Neuron (in vitro differentiated cells): ENCODE measurements at regions not wholly inside any gene's neighbourhood (a gene's known extent, or its start where the extent isn't known, plus 50 kb on each side); places are given as distances from the start of the nearest gene placed in this dataset.

Experiments
- H2AFZ ChIP-seq: one replicate; pipeline ENCODE4 v1.6.1; 2013; ENCODE audit warnings: low read depth, mild to moderate bottlenecking, inconsistent platforms, low read length, moderate library complexity
- H3K27me3 ChIP-seq: one replicate; pipeline ENCODE4 v1.6.1; 2013; ENCODE audit warnings: low read length; ENCODE audit not compliant: insufficient read depth
- H3K36me3 ChIP-seq: one replicate; pipeline ENCODE4 v1.6.1; 2013; ENCODE audit warnings: low read length; ENCODE audit not compliant: insufficient read depth
- H3K4me1 ChIP-seq: one replicate; pipeline ENCODE4 v1.6.1; 2013; ENCODE audit warnings: low read length; ENCODE audit not compliant: insufficient read depth
- H3K4me3 ChIP-seq: 2 replicates; pipeline ENCODE4 v1.5.1; 2013; ENCODE audit warnings: mild to moderate bottlenecking, low read length, moderate library complexity
- H3K9me3 ChIP-seq: one replicate; pipeline ENCODE4 v1.6.1; 2013; ENCODE audit warnings: low read length

DNA sequence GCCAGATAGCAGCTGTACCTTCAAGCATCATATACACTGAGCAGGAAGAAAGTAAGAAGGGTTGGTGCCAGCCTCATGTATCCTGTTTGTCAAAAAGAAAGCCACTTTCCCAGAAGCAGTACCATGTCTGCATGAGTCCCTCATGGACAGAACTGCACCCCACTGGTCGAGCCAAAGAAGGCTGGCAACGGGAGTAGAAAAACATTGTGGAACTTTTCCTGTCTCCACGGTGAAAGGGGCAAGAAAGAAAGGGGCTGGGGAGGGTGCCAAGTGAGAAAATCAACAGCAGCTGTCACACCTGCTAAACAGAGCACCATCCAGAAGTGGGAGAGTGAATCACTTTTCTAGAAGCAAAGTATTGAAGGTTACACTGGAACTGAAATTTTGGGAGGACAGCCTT, 621.7 kb downstream of the LMO4 start:
- Histone ChIP-seq H3K27me3 (no peaks in the 10 kb centered on the region), H3K36me3 (no peaks in the 10 kb centered on the region), H3K4me3 (no peak overlapping the region), H3K9me3 (no peaks in the 10 kb centered on the region), H2AFZ (no peak overlapping the region), H3K4me1 (no peaks in the 10 kb centered on the region)

- Histone ChIP-seq H3K36me3 (no peaks in the 10 kb centered on the region), H3K4me3 (no peak overlapping the region), H3K4me1 (no peaks in the 10 kb centered on the region), H3K9me3 (no peaks in the 10 kb centered on the region), H3K27me3 (no peaks in the 10 kb centered on the region), H2AFZ (no peak overlapping the region)
Measured at GRCh38 chr1:87951409-87951808, 622.7 kb downstream of the LMO4 start.

DNA sequence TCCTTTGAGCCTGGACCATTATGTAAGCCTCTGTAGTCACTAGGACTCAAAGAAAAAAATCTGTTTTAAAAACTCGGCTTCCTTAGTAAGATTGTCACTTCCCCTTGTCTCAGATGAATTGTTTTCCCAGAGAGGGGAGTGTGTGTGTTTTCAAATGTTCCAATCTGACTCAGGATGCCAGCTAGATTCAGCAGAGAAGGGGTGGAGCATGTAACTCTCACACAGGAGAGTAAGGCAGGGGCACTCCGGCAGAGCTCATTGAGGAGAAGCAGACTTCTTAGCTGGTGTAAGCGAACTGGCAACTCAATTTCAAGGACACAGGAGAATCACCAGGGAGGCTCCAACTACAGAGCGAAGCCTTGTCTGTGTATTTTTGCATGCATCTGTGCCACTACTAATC, 623.2 kb downstream of the LMO4 start:
- Histone ChIP-seq H3K4me1 (no peaks in the 10 kb centered on the region), H3K36me3 (no peaks in the 10 kb centered on the region), H3K4me3 (no peak overlapping the region), H2AFZ (no peak overlapping the region), H3K9me3 (no peaks in the 10 kb centered on the region), H3K27me3 (no peaks in the 10 kb centered on the region)

- Histone ChIP-seq H3K36me3 (no peaks in the 10 kb centered on the region), H3K9me3 (no peaks in the 10 kb centered on the region), H3K27me3 (no peaks in the 10 kb centered on the region), H2AFZ (no peak overlapping the region), H3K4me3 (no peak overlapping the region), H3K4me1 (no peaks in the 10 kb centered on the region)
Measured at GRCh38 chr1:87953121-87953520, 624.4 kb downstream of the LMO4 start.

- Histone ChIP-seq H2AFZ (no peak overlapping the region), H3K27me3 (no peaks in the 10 kb centered on the region), H3K4me1 (no peaks in the 10 kb centered on the region), H3K9me3 (no peaks in the 10 kb centered on the region), H3K4me3 (no peak overlapping the region), H3K36me3 (no peaks in the 10 kb centered on the region)
Measured at GRCh38 chr1:87953732-87954344, 625.2 kb downstream of the LMO4 start.

- Histone ChIP-seq H3K4me3 (no peak overlapping the region), H2AFZ (no peak overlapping the region), H3K4me1 (no peaks in the 10 kb centered on the region)
Measured at GRCh38 chr1:87955038-87955437, 626.4 kb downstream of the LMO4 start.

DNA sequence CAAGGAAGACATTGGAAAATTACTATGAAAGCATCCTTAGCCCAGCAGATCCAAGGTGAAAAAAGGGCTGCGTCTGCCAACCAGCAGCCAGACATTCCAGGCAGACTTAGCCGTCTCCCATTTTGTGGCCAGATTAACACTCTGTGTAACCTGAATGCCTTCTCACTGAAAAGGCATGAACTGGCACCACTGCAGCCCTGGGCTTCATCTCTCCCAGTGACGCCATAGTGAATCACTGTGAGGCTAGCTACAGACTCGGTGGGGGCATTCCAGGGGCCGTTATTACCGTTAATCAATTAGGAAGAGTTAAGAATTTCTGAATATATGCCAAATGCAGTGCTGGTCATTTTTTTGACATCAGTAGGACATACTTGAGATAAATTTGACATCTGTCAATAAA, 627.4 kb downstream of the LMO4 start:
- Histone ChIP-seq H3K9me3 (no peaks in the 10 kb centered on the region), H3K4me3 (no peak overlapping the region), H3K4me1 (no peaks in the 10 kb centered on the region), H2AFZ (no peak overlapping the region), H3K27me3 (no peaks in the 10 kb centered on the region), H3K36me3 (no peaks in the 10 kb centered on the region)

More at GRCh38 chr1:87955038-87955437, 626.4 kb downstream of the LMO4 start:
- Histone ChIP-seq H3K27me3 (no peaks in the 10 kb centered on the region), H3K36me3 (no peaks in the 10 kb centered on the region), H3K9me3 (no peaks in the 10 kb centered on the region)

- Histone ChIP-seq H2AFZ (no peak overlapping the region), H3K36me3 (no peaks in the 10 kb centered on the region), H3K27me3 (no peaks in the 10 kb centered on the region), H3K9me3 (no peaks in the 10 kb centered on the region), H3K4me3 (no peak overlapping the region), H3K4me1 (no peaks in the 10 kb centered on the region)
Measured at GRCh38 chr1:87956750-87957149, 628.1 kb downstream of the LMO4 start.

DNA sequence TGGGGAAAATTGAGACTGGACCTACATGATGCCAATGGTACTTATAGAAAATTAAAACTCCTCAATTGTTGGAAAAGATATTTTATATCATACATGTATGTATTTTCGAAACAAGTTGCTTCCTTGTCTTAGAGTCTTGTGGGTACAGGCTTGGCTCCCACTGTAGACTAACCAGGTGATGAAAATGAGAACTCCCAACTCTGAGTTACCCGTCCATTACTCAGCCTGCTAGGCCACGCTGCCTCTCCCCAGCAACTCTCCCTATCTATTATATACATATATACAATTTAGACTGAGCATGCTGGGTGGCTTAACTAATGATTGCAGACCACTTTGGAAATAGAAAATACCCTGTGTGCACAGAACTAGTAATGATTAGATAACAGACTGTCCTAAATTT, 628.7 kb downstream of the LMO4 start:
- no peak overlapping the region for H3K4me3 ChIP-seq
- H3K9me3 ChIP-seq, result no peaks in the 10 kb centered on the region
- H3K36me3 ChIP-seq, result no peaks in the 10 kb centered on the region
- H3K27me3 ChIP-seq, result no peaks in the 10 kb centered on the region
- no peak overlapping the region for H2AFZ ChIP-seq
- no peaks in the 10 kb centered on the region for H3K4me1 ChIP-seq

DNA sequence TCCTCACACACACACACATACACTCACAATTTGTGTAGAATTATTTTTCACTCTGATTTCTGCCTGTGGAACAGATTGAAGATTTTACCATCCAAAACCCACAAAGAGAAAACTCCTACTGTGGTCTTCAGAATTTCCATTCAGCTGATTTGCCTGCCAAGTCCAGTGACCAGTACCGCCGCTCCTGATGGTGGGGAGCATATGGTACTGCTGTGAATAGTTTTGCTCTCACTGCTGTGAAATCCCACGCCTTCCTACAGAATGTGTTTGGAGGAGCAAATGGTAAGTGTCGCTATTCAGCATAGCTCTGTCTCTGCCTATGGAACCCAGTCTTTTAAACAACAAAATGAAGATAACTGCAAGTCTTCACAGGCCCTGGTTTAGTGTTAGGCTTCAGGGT, 629.5 kb downstream of the LMO4 start:
- no peak overlapping the region for H2AFZ ChIP-seq
- H3K4me1 ChIP-seq, result no peaks in the 10 kb centered on the region
- H3K36me3 ChIP-seq, result no peaks in the 10 kb centered on the region
- H3K4me3 ChIP-seq, result no peak overlapping the region
- no peaks in the 10 kb centered on the region for H3K9me3 ChIP-seq
- no peaks in the 10 kb centered on the region for H3K27me3 ChIP-seq

DNA sequence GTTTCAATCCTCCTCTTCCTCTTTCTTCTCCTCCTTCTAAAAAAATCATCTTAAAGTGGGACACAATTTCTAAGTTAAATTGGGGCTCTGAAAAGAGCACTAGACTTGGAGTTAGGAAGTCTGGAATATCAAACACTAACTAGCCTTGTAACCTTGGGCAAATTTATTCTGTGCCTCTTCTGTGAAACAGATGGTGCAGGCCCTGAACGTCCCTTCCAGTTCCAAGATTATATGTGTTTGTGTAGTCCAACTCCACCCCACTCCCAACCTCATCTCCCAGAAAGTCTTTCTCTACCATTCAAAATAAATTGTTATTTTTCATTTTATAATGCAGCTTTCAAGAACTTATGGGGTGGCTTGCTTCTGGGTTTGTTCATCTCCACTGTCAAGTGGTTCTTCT, 630.0 kb downstream of the LMO4 start:
- Histone ChIP-seq H3K4me1 (no peaks in the 10 kb centered on the region), H3K36me3 (no peaks in the 10 kb centered on the region), H3K9me3 (no peaks in the 10 kb centered on the region), H3K4me3 (no peak overlapping the region), H3K27me3 (no peaks in the 10 kb centered on the region), H2AFZ (no peak overlapping the region)

GRCh38 chr1:87959236-87959635, 630.6 kb downstream of the LMO4 start:
- Histone ChIP-seq H3K4me1 (no peaks in the 10 kb centered on the region), H3K4me3 (no peak overlapping the region), H2AFZ (no peak overlapping the region), H3K27me3 (no peaks in the 10 kb centered on the region), H3K36me3 (no peaks in the 10 kb centered on the region), H3K9me3 (no peaks in the 10 kb centered on the region)

GRCh38 chr1:87961992-87962391, 633.3 kb downstream of the LMO4 start:
- Histone ChIP-seq H3K9me3 (no peaks in the 10 kb centered on the region), H3K36me3 (no peaks in the 10 kb centered on the region), H3K4me3 (no peak overlapping the region), H2AFZ (no peak overlapping the region), H3K4me1 (no peaks in the 10 kb centered on the region), H3K27me3 (no peaks in the 10 kb centered on the region)

DNA sequence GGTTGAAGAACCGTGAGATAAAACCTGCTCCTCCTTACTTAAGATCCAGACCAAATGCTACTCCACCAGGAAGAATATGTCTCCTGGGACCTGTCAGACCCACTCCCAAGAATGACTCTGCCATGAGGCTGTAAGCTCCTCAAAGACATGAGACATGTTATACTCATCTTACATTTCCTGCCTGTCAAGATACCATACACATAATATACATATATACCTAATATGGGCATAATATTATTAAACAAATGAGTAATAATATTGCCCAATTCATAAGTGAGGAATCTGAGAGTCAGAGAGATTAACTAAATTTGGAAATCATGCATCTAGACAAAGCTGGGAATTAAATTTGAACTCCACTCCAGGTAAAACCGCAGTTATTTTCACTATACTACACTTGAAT, 634.9 kb downstream of the LMO4 start:
- no peak overlapping the region for H3K4me3 ChIP-seq
- no peak overlapping the region for H2AFZ ChIP-seq

More for the DNA sequence above, 634.9 kb downstream of the LMO4 start:
- H3K27me3 ChIP-seq, result no peaks in the 10 kb centered on the region
- peaks cover 9% of the 10 kb centered on the region for H3K4me1 ChIP-seq
- H3K9me3 ChIP-seq, result no peaks in the 10 kb centered on the region
- no peaks in the 10 kb centered on the region for H3K36me3 ChIP-seq
